ENCODE measurements at regions not wholly inside any gene's neighbourhood (a gene's known extent, or its start where the extent isn't known, plus 50 kb on each side); places are given as distances from the start of the nearest gene placed in this dataset.

- H3K27me3 ChIP-seq (ENCODE audit: insufficient read depth, insufficient read length), result no peaks in the 10 kb centered on the region
- H3K9me3 ChIP-seq (ENCODE audit: insufficient read depth, low read length), result no peaks in the 10 kb centered on the region
- no peaks in the 10 kb centered on the region for H3K4me1 ChIP-seq (ENCODE audit: insufficient read depth, insufficient read length)
- DNase-seq (ENCODE audit: low read depth, low spot score), result no peak
- no peaks in the 10 kb centered on the region for H3K36me3 ChIP-seq (ENCODE audit: insufficient read depth, insufficient read length, low read length)
- TF ChIP-seq ZNF274 (IDR thresholded peaks at IDR 0.05; ENCODE audit: low read depth, low read length) (no peak), SUZ12 (IDR thresholded peaks at IDR 0.05; ENCODE audit: extremely low read depth, insufficient read depth, insufficient read length) (no peak), YY1 (IDR thresholded peaks at IDR 0.05; ENCODE audit: insufficient read depth, insufficient read length) (no peak)
- H3K9ac ChIP-seq (ENCODE audit: insufficient read length, low read depth), result no peak overlapping the region
- no peak overlapping the region for H3K4me3 ChIP-seq (ENCODE audit: insufficient read length, low read depth)
Measured at GRCh38 chr14:58730792-58731464, 93.2 kb downstream of the DACT1 start.

GRCh38 chr14:58731465-58732293, 93.9 kb downstream of the DACT1 start:
- TF ChIP-seq ZNF274 (IDR thresholded peaks at IDR 0.05; ENCODE audit: low read depth, low read length) (no peak), YY1 (IDR thresholded peaks at IDR 0.05; ENCODE audit: insufficient read depth, insufficient read length) (no peak), SUZ12 (IDR thresholded peaks at IDR 0.05; ENCODE audit: extremely low read depth, insufficient read depth, insufficient read length) (no peak)
- Histone ChIP-seq H3K9ac (ENCODE audit: insufficient read length, low read depth) (no peak overlapping the region), H3K4me3 (ENCODE audit: insufficient read length, low read depth) (no peak overlapping the region), H3K27me3 (ENCODE audit: insufficient read depth, insufficient read length) (no peaks in the 10 kb centered on the region), H3K9me3 (ENCODE audit: insufficient read depth, low read length) (no peaks in the 10 kb centered on the region), H3K4me1 (ENCODE audit: insufficient read depth, insufficient read length) (no peaks in the 10 kb centered on the region), H3K36me3 (ENCODE audit: insufficient read depth, insufficient read length, low read length) (no peaks in the 10 kb centered on the region)
- DNase-seq (ENCODE audit: low read depth, low spot score), result no peak

GRCh38 chr14:58732387-58732786, 94.6 kb downstream of the DACT1 start:
- DNase-seq (ENCODE audit: low read depth, low spot score), result no peak
- TF ChIP-seq YY1 (IDR thresholded peaks at IDR 0.05; ENCODE audit: insufficient read depth, insufficient read length) (no peak), SUZ12 (IDR thresholded peaks at IDR 0.05; ENCODE audit: extremely low read depth, insufficient read depth, insufficient read length) (no peak), ZNF274 (IDR thresholded peaks at IDR 0.05; ENCODE audit: low read depth, low read length) (no peak)
- H3K9ac ChIP-seq (ENCODE audit: insufficient read length, low read depth), result no peak overlapping the region
- H3K27me3 ChIP-seq (ENCODE audit: insufficient read depth, insufficient read length), result no peaks in the 10 kb centered on the region
- H3K4me1 ChIP-seq (ENCODE audit: insufficient read depth, insufficient read length), result no peaks in the 10 kb centered on the region
- no peak overlapping the region for H3K4me3 ChIP-seq (ENCODE audit: insufficient read length, low read depth)
- H3K9me3 ChIP-seq (ENCODE audit: insufficient read depth, low read length), result no peaks in the 10 kb centered on the region
- H3K36me3 ChIP-seq (ENCODE audit: insufficient read depth, insufficient read length, low read length), result no peaks in the 10 kb centered on the region

GRCh38 chr14:58733451-58734208, 95.9 kb downstream of the DACT1 start:
- H3K27me3 ChIP-seq (ENCODE audit: insufficient read depth, insufficient read length), result no peaks in the 10 kb centered on the region
- H3K4me1 ChIP-seq (ENCODE audit: insufficient read depth, insufficient read length), result no peaks in the 10 kb centered on the region
- H3K9ac ChIP-seq (ENCODE audit: insufficient read length, low read depth), result no peak overlapping the region
- no peaks in the 10 kb centered on the region for H3K9me3 ChIP-seq (ENCODE audit: insufficient read depth, low read length)
- TF ChIP-seq YY1 (IDR thresholded peaks at IDR 0.05; ENCODE audit: insufficient read depth, insufficient read length) (no peak), ZNF274 (IDR thresholded peaks at IDR 0.05; ENCODE audit: low read depth, low read length) (no peak), SUZ12 (IDR thresholded peaks at IDR 0.05; ENCODE audit: extremely low read depth, insufficient read depth, insufficient read length) (no peak)
- no peak overlapping the region for H3K4me3 ChIP-seq (ENCODE audit: insufficient read length, low read depth)
- no peak for DNase-seq (ENCODE audit: low read depth, low spot score)
- no peaks in the 10 kb centered on the region for H3K36me3 ChIP-seq (ENCODE audit: insufficient read depth, insufficient read length, low read length)

- Histone ChIP-seq H3K27me3 (ENCODE audit: insufficient read depth, insufficient read length) (no peaks in the 10 kb centered on the region), H3K4me1 (ENCODE audit: insufficient read depth, insufficient read length) (no peaks in the 10 kb centered on the region), H3K36me3 (ENCODE audit: insufficient read depth, insufficient read length, low read length) (no peaks in the 10 kb centered on the region), H3K9ac (ENCODE audit: insufficient read length, low read depth) (no peak overlapping the region), H3K9me3 (ENCODE audit: insufficient read depth, low read length) (no peaks in the 10 kb centered on the region), H3K4me3 (ENCODE audit: insufficient read length, low read depth) (no peak overlapping the region)
- DNase-seq (ENCODE audit: low read depth, low spot score), result no peak
- TF ChIP-seq SUZ12 (IDR thresholded peaks at IDR 0.05; ENCODE audit: extremely low read depth, insufficient read depth, insufficient read length) (no peak), YY1 (IDR thresholded peaks at IDR 0.05; ENCODE audit: insufficient read depth, insufficient read length) (no peak), ZNF274 (IDR thresholded peaks at IDR 0.05; ENCODE audit: low read depth, low read length) (no peak)
Measured at GRCh38 chr14:58735596-58735995, 97.8 kb downstream of the DACT1 start.

- Histone ChIP-seq H3K36me3 (ENCODE audit: insufficient read depth, insufficient read length, low read length) (no peaks in the 10 kb centered on the region), H3K4me3 (ENCODE audit: insufficient read length, low read depth) (no peak overlapping the region)
- no peak for DNase-seq (ENCODE audit: low read depth, low spot score)
Measured at GRCh38 chr14:58736606-58737005, 98.8 kb downstream of the DACT1 start.

More at GRCh38 chr14:58736606-58737005, 98.8 kb downstream of the DACT1 start:
- Histone ChIP-seq H3K27me3 (ENCODE audit: insufficient read depth, insufficient read length) (no peaks in the 10 kb centered on the region), H3K9ac (ENCODE audit: insufficient read length, low read depth) (no peak overlapping the region), H3K9me3 (ENCODE audit: insufficient read depth, low read length) (no peaks in the 10 kb centered on the region), H3K4me1 (ENCODE audit: insufficient read depth, insufficient read length) (no peaks in the 10 kb centered on the region)
- TF ChIP-seq ZNF274 (IDR thresholded peaks at IDR 0.05; ENCODE audit: low read depth, low read length) (no peak), SUZ12 (IDR thresholded peaks at IDR 0.05; ENCODE audit: extremely low read depth, insufficient read depth, insufficient read length) (no peak), YY1 (IDR thresholded peaks at IDR 0.05; ENCODE audit: insufficient read depth, insufficient read length) (no peak)

All from NT2/D1 (cell line).